ENCODE measurements at regions not wholly inside any gene's neighbourhood (a gene's known extent, or its start where the extent isn't known, plus 50 kb on each side); places are given as distances from the start of the nearest gene placed in this dataset.
A peak's percentile ranks its signal among the peaks of the same experiment; 100 is the strongest.
"Not testable (repeated sequence)": the region's sequence is repeated elsewhere in the genome, so short reads cannot be mapped to it uniquely, and the experiment has no call there.

DNA sequence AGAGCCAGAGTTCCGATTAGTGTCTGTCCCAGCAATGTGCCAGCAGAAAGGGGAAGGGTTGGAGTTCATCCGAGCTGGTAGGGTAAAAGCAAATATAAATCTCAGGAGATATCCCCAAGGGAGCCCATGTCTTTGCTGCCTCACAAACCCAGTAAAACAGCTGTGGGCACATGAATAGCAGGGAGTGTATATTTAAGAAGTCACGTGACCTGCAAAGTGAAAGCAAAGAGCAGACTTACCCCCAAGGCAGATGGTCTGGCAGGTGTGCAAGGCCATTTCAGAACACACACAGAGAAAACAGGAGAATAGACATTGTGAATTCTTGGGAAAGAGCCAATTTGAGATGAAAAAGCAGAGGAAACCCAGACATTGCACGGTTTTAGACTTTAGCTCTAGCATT is 653.4 kb downstream of the TGIF2LX start:
- not testable (repeated sequence) for H3K9ac ChIP-seq (ENCODE audit: insufficient read length); H3K4me3 ChIP-seq; H3K9me3 ChIP-seq (ENCODE audit: low read depth, low read length); H3K36me3 ChIP-seq (ENCODE audit: insufficient read depth, low read length); DNase-seq (ENCODE audit: low read depth, low spot score); H3K27ac ChIP-seq

DNA sequence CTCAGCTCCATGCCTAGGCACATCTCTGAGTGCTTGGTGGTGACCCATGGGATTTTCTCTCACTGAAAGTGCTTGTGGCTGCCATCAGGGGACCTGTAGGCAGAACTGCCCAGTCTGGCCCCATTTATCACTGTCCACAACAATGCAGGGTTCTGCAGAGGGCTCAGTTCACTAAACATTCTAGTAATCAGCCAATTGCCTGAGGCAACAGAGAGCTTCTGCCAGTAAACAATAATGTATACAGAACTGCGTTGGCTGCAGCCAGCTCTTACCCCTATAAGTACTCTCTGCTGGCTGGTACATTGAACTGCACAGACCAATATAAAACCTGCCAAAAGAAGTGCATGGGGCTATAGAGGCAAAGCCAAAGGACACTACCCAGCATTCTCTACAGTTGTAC is 680.2 kb downstream of the TGIF2LX start:
- H3K4me3 ChIP-seq; H3K9ac ChIP-seq (ENCODE audit: insufficient read length); H3K27ac ChIP-seq; H3K9me3 ChIP-seq (ENCODE audit: low read depth, low read length); DNase-seq (ENCODE audit: low read depth, low spot score); H3K36me3 ChIP-seq (ENCODE audit: insufficient read depth, low read length): not testable (repeated sequence)

DNA sequence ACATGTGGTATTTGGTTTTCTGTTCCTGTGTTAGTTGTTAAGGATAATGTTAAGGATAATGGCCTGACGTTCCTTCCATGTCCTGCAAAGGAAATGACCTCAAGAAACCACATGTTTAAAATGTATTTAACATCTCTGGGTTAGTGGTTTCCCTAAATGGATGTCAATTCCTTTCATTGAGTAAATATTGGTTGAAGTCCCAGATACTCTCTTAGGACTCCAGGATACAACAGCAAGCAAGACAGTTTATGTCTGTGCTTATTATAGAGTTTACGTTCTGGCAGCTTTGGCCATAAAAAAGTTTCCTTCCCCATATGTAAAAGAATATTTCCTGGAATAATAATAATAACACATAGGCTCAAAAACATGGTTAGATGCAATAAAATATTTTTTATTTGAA is 684.0 kb downstream of the TGIF2LX start:
- H3K4me3 ChIP-seq; DNase-seq (ENCODE audit: low read depth, low spot score); H3K27ac ChIP-seq; H3K36me3 ChIP-seq (ENCODE audit: insufficient read depth, low read length); H3K9me3 ChIP-seq (ENCODE audit: low read depth, low read length); H3K9ac ChIP-seq (ENCODE audit: insufficient read length): not testable (repeated sequence)

DNA sequence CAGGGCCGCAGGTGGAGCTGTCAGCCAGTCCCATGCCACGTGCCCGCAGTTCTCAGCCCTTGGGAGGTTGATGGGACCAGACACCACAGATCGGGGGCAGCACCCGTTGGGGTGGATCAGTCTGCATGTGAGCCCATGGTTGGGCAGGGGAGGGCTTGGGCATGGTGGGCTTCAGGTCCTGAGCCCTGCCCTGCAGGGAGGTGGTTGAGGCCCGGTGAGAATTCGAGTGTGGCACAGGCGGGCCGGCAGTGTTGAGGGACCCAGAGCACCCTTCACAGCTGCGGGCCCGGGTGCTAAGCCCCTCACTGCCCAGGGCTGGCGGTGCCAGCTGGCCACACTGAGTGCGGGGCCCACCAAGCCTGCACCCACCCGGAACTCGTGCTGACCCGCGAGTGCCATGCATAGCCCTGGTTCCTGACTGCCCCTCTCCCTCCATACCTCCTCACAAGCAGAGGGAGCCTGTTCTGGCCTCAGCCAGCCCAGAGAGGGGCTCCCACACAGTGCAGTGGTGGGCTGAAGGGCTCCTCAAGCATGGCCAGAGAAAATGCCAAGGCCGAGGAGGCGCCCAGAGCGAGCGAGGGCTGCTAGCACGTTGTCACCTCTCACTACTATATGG is 696.1 kb downstream of the TGIF2LX start:
- H3K9me3 ChIP-seq (ENCODE audit: low read depth, low read length), result no peaks in the 10 kb centered on the region
- no peaks in the 10 kb centered on the region for H3K36me3 ChIP-seq (ENCODE audit: insufficient read depth, low read length)
- no peak overlapping the region for H3K27ac ChIP-seq
- H3K9ac ChIP-seq (ENCODE audit: insufficient read length), result no peak overlapping the region
- no peak for DNase-seq (ENCODE audit: low read depth, low spot score)
- H3K4me3 ChIP-seq, result no peak overlapping the region
- TF ChIP-seq POLR2AphosphoS5 (IDR thresholded peaks at IDR 0.05; ENCODE audit: borderline replicate concordance, low read depth, low read length), result no peak
- no peak for TF ChIP-seq FOXP2 (optimal IDR thresholded peaks at IDR 0.05; ENCODE audit: control extremely low read depth, extremely low read length, insufficient read depth)
- no peak for TF ChIP-seq EZH2 (IDR thresholded peaks at IDR 0.05)

DNA sequence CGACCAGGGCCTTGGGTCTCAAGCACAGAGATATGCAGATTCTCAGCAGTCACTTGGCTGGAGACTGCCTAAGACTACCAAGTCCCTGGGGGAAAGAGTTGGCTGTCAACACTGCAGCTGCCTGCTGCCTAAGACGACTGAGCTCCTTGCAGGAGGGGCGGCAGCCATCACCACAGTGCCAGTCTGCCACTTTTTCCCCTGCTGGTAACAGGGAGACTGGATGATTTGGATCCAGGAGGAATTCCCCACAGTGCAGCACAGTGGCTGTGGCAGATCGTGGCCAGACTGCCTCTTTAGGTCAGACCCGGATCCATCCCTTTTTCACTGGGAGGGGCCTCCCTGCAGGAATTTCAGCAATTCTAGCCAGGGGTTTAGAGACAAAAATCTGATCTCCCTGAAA is 743.5 kb downstream of the TGIF2LX start:
- H3K9me3 ChIP-seq (ENCODE audit: low read depth, low read length); H3K36me3 ChIP-seq (ENCODE audit: insufficient read depth, low read length); H3K4me3 ChIP-seq; DNase-seq (ENCODE audit: low read depth, low spot score); H3K27ac ChIP-seq; H3K9ac ChIP-seq (ENCODE audit: insufficient read length): not testable (repeated sequence)

DNA sequence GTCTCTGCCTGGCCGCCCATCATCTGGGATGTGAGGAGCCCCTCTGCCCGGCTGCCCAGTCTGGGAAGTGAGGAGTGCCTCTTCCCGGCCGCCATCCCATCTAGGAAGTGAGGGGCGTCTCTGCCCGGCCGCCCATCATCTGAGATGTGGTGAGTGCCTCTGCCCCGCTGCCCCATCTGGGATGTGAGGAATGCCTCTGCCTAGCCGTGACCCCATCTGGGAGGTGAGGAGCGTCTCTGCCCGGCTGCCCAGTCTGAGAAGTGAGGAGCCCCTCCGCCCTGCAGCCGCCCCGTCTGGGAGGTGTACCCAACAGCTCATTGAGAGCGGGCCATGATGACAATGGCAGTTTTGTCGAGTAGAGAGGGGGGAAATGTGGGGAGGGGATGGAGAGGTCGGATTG is 721.1 kb upstream of the PABPC5 start:
- not testable (repeated sequence) for H3K36me3 ChIP-seq (ENCODE audit: insufficient read depth, low read length); DNase-seq (ENCODE audit: low read depth, low spot score); H3K9me3 ChIP-seq (ENCODE audit: low read depth, low read length)

DNA sequence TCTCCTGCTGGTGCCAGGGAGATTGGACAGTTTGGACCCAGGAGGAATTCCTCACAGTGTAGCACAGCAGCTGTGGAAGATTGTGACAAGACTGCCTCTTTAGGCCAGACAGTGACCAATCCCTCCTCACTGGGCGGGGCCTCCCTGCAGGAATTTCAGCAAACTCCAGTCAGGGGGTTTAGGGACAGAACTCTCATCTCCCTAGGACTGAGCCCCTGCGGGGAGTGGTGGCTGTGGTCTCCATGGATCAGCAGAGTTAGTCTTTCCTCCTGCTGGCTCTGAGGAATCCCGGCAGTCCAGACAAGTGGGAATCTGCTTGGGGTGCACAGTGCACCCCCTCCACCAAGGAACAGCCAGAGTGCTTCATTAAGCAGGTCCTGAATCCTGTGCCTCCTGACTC is 697.1 kb upstream of the PABPC5 start:
- not testable (repeated sequence) for H3K4me3 ChIP-seq; H3K36me3 ChIP-seq (ENCODE audit: insufficient read depth, low read length); H3K9ac ChIP-seq (ENCODE audit: insufficient read length); H3K27ac ChIP-seq; H3K9me3 ChIP-seq (ENCODE audit: low read depth, low read length); DNase-seq (ENCODE audit: low read depth, low spot score)

More for the DNA sequence above, 721.1 kb upstream of the PABPC5 start:
- not testable (repeated sequence) for H3K27ac ChIP-seq; H3K4me3 ChIP-seq; H3K9ac ChIP-seq (ENCODE audit: insufficient read length)

DNA sequence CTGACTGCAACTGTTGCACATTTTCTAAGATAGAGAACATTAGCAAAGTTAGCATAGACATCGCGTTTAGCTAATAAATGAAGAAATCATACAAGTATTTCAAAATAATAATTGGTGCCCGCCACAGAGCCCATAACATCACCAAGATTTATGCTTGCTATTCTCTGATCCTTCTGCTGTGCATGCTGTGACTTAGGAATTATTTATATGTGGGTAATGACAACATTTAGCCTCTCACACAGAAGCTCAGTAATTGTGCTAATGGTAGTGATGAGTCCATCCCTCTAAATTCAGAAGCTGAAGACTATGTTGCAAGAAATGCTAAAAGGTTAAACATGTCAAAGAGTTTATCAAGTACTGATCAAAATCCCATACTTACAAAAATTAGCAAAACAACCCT is 677.0 kb upstream of the PABPC5 start:
- H3K9me3 ChIP-seq (ENCODE audit: low read depth, low read length); DNase-seq (ENCODE audit: low read depth, low spot score); H3K36me3 ChIP-seq (ENCODE audit: insufficient read depth, low read length); H3K9ac ChIP-seq (ENCODE audit: insufficient read length): not testable (repeated sequence)
- Histone ChIP-seq H3K4me3 (peak overlapping the region; percentile 28; the same call in 1 of the 2 replicates), H3K27ac (peak overlapping the region; percentile 9; the same call in 1 of the 2 replicates)

DNA sequence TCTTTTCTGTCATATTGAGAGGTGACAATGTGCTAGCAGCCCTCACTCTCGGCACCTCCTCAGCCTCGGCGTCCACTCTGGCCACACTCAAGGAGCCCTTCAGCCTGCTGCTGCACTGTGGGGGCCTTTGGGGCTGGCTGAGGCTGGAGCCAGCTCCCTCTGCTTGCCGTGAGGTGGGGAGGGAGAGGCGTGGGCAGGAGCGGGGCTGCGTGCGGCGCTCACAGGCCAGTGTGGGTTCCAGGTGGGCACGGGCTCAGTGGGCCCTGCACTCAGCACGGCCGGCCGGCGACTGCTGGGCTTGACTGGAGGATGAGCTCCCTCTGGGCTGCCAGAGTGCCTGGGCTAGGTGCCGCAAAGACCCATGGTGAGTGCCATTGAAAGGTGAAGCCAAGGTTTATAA is 669.2 kb upstream of the PABPC5 start:
- not testable (repeated sequence) for H3K27ac ChIP-seq; H3K9me3 ChIP-seq (ENCODE audit: low read depth, low read length); DNase-seq (ENCODE audit: low read depth, low spot score); H3K9ac ChIP-seq (ENCODE audit: insufficient read length); H3K4me3 ChIP-seq; H3K36me3 ChIP-seq (ENCODE audit: insufficient read depth, low read length)

DNA sequence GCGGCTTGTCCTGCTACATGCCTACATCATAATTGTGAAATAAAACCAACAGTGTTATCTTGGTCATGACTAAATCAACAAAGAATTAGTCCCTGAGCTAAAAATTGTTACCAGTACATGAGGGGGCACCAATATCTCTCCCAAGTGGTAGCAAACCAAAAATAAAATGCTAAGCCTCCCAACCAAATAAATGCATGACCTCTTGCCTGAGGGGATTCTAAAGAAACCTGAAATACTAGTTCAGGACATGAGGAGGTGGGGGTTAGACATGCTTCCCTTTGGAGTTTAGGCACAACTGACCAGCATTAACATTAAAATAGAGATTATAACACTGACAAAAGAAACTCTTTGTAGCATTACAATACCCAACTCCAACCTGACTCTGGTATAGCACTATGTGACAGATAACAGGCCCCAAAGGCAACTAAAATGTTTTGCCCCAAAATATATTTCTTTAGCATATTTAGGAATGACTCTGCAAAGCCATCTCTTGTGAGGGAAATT is 654.3 kb upstream of the PABPC5 start:
- not testable (repeated sequence) for H3K36me3 ChIP-seq (ENCODE audit: insufficient read depth, low read length); H3K4me3 ChIP-seq; H3K9ac ChIP-seq (ENCODE audit: insufficient read length); H3K27ac ChIP-seq; H3K9me3 ChIP-seq (ENCODE audit: low read depth, low read length); DNase-seq (ENCODE audit: low read depth, low spot score)

All from SK-N-MC (cell line).